Tibial nerve (tissue), 3 donors: ENCODE measurements at regions not wholly inside any gene's neighbourhood (a gene's known extent, or its start where the extent isn't known, plus 50 kb on each side); places are given as distances from the start of the nearest gene placed in this dataset.

Experiments used
- POLR2A ChIP-seq, 2 donors: fragments of 450-650 bp; IDR thresholded peaks; one replicate each; pipeline ENCODE4 v1.6.1; 2017; ENCODE audit warnings: antibody characterized with exemption in 2 of 2, mild to moderate bottlenecking in 2 of 2, moderate library complexity in 2 of 2
- TF ChIP-seq, protein P1 (sequence below), 5 experiments: fragments of 200-600 bp in 3 of 5; fragments of 450-650 bp in 2 of 5; sonication (generic) in 3 of 5; IDR thresholded peaks; one replicate each; pipeline ENCODE4 v1.5.1; 2016 to 2019; ENCODE audit warnings: antibody characterized with exemption in 5 of 5, mild to moderate bottlenecking in 3 of 5, moderate library complexity in 2 of 5

DNA sequence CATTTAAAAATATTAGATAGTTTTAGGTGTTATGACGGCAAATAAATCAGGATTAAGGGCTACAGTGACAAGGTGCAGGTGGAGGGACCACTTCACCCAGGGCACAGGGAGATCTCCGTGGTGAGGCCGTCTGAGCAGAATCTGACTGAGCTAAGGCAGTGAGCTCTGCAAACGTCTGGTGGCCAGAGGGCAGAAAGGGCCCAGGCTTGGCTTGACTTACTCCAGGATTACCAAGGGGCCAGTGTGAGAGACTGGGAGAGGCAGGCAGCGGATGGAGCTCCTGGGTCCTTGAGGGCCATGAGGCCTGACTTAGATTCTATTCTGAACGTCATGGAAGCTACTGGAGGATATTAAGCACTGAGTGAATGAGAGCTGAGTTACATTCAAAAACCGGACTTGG is 125.9 kb upstream of the B3GAT1 start:
- TF ChIP-seq, protein P1, sequence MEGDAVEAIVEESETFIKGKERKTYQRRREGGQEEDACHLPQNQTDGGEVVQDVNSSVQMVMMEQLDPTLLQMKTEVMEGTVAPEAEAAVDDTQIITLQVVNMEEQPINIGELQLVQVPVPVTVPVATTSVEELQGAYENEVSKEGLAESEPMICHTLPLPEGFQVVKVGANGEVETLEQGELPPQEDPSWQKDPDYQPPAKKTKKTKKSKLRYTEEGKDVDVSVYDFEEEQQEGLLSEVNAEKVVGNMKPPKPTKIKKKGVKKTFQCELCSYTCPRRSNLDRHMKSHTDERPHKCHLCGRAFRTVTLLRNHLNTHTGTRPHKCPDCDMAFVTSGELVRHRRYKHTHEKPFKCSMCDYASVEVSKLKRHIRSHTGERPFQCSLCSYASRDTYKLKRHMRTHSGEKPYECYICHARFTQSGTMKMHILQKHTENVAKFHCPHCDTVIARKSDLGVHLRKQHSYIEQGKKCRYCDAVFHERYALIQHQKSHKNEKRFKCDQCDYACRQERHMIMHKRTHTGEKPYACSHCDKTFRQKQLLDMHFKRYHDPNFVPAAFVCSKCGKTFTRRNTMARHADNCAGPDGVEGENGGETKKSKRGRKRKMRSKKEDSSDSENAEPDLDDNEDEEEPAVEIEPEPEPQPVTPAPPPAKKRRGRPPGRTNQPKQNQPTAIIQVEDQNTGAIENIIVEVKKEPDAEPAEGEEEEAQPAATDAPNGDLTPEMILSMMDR (IDR thresholded peaks at IDR 0.05) = no peak
- TF ChIP-seq POLR2A (IDR thresholded peaks at IDR 0.05) = no peak
